ENCODE measurements at regions not wholly inside any gene's neighbourhood (a gene's known extent, or its start where the extent isn't known, plus 50 kb on each side); places are given as distances from the start of the nearest gene placed in this dataset.

GRCh38 chr5:7242118-7242710 lies 153.7 kb upstream of the ADCY2 start:
- TF ChIP-seq CTCF (IDR thresholded peaks at IDR 0.05) = no peak
- no peak for TF ChIP-seq POLR2A (IDR thresholded peaks at IDR 0.05)

Data from esophagus squamous epithelium (tissue), 4 donors.